ENCODE measurements at regions not wholly inside any gene's neighbourhood (a gene's known extent, or its start where the extent isn't known, plus 50 kb on each side); places are given as distances from the start of the nearest gene placed in this dataset.

- no peak for DNase-seq (ENCODE audit: low read depth in 3 of 3)
Measured at GRCh38 chr16:87218281-87219055, 98.7 kb downstream of the C16orf95 start.

- DNase-seq (ENCODE audit: low read depth in 3 of 3), result no peak
Measured at GRCh38 chr16:87219287-87219909, 97.8 kb downstream of the C16orf95 start.

GRCh38 chr16:87221633-87222032 is 95.6 kb downstream of the C16orf95 start:
- no peak for DNase-seq (ENCODE audit: low read depth in 3 of 3)

GRCh38 chr16:87222335-87222734 is 94.9 kb downstream of the C16orf95 start:
- no peak for DNase-seq (ENCODE audit: low read depth in 3 of 3)

- no peak for DNase-seq (ENCODE audit: low read depth in 3 of 3)
Measured at GRCh38 chr16:87223656-87224248, 93.4 kb downstream of the C16orf95 start.

GRCh38 chr16:87226926-87227295 is 90.3 kb downstream of the C16orf95 start:
- DNase-seq (ENCODE audit: low read depth in 3 of 3), result no peak

- DNase-seq (ENCODE audit: low read depth in 3 of 3), result no peak
Measured at GRCh38 chr16:87227296-87227951, 89.8 kb downstream of the C16orf95 start.

GRCh38 chr16:87228363-87228762 is 88.8 kb downstream of the C16orf95 start:
- DNase-seq (ENCODE audit: low read depth in 3 of 3), result no peak

- no peak for DNase-seq (ENCODE audit: low read depth in 3 of 3)
Measured at GRCh38 chr16:87229230-87230188, 87.7 kb downstream of the C16orf95 start.

- DNase-seq (ENCODE audit: low read depth in 3 of 3), result no peak
Measured at GRCh38 chr16:87230571-87230970, 86.6 kb downstream of the C16orf95 start.

- no peak for DNase-seq (ENCODE audit: low read depth in 3 of 3)
Measured at GRCh38 chr16:87231295-87231694, 85.9 kb downstream of the C16orf95 start.

- no peak for DNase-seq (ENCODE audit: low read depth in 3 of 3)
Measured at GRCh38 chr16:87231911-87232310, 85.3 kb downstream of the C16orf95 start.

GRCh38 chr16:87233928-87234327 is 83.3 kb downstream of the C16orf95 start:
- DNase-seq (ENCODE audit: low read depth in 3 of 3), result no peak

GRCh38 chr16:87234601-87235000 is 82.6 kb downstream of the C16orf95 start:
- no peak for DNase-seq (ENCODE audit: low read depth in 3 of 3)

- DNase-seq (ENCODE audit: low read depth in 3 of 3), result no peak
Measured at GRCh38 chr16:87235810-87236515, 81.2 kb downstream of the C16orf95 start.

- no peak for DNase-seq (ENCODE audit: low read depth in 3 of 3)
Measured at GRCh38 chr16:87236516-87237115, 80.6 kb downstream of the C16orf95 start.

- no peak for DNase-seq (ENCODE audit: low read depth in 3 of 3)
Measured at GRCh38 chr16:87238361-87238715, 78.9 kb downstream of the C16orf95 start.

- DNase-seq (ENCODE audit: low read depth in 3 of 3), result no peak
Measured at GRCh38 chr16:87239545-87239944, 77.6 kb downstream of the C16orf95 start.

- no peak for DNase-seq (ENCODE audit: low read depth in 3 of 3)
Measured at GRCh38 chr16:87240211-87241136, 76.7 kb downstream of the C16orf95 start.
